ENCODE measurements at regions not wholly inside any gene's neighbourhood (a gene's known extent, or its start where the extent isn't known, plus 50 kb on each side); places are given as distances from the start of the nearest gene placed in this dataset.

GRCh38 chr2:6535572-6535971 is 330.1 kb downstream of the CMPK2 start:
- TF ChIP-seq, protein P1, sequence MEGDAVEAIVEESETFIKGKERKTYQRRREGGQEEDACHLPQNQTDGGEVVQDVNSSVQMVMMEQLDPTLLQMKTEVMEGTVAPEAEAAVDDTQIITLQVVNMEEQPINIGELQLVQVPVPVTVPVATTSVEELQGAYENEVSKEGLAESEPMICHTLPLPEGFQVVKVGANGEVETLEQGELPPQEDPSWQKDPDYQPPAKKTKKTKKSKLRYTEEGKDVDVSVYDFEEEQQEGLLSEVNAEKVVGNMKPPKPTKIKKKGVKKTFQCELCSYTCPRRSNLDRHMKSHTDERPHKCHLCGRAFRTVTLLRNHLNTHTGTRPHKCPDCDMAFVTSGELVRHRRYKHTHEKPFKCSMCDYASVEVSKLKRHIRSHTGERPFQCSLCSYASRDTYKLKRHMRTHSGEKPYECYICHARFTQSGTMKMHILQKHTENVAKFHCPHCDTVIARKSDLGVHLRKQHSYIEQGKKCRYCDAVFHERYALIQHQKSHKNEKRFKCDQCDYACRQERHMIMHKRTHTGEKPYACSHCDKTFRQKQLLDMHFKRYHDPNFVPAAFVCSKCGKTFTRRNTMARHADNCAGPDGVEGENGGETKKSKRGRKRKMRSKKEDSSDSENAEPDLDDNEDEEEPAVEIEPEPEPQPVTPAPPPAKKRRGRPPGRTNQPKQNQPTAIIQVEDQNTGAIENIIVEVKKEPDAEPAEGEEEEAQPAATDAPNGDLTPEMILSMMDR (IDR thresholded peaks at IDR 0.05), result no peak
- no peak for TF ChIP-seq POLR2A (IDR thresholded peaks at IDR 0.05)

All from Peyer's patch (tissue), 4 donors.